ENCODE measurements at regions not wholly inside any gene's neighbourhood (a gene's known extent, or its start where the extent isn't known, plus 50 kb on each side); places are given as distances from the start of the nearest gene placed in this dataset.

- Histone ChIP-seq H3K27me3 (ENCODE audit: control insufficient read depth in 2 of 2, insufficient read depth in 2 of 2, low read length in 2 of 2) (no peaks in the 10 kb centered on the region), H3K9ac (ENCODE audit: insufficient read depth, low read length, poor library complexity, severe bottlenecking) (no peak overlapping the region), H2AFZ (ENCODE audit: insufficient read depth, low read depth, low read length, poor library complexity, severe bottlenecking) (no peak overlapping the region), H3K36me3 (replicated peaks in 1 of 2; ENCODE audit: control insufficient read depth in 1 of 2, insufficient read depth in 2 of 2, low read length in 2 of 2) (no peaks in the 10 kb centered on the region), H3K9me3 (replicated peaks in 1 of 2; ENCODE audit: control insufficient read depth in 1 of 2, insufficient read depth in 1 of 2, low read length in 2 of 2) (peaks cover 25 to 36% of the 10 kb centered on the region in 2 donors), H3K27ac (ENCODE audit: low read depth in 1 of 2, low read length in 2 of 2) (no peak overlapping the region), H3K79me2 (ENCODE audit: insufficient read depth, low read length) (no peaks in the 10 kb centered on the region), H3K4me1 (ENCODE audit: control insufficient read depth in 1 of 2, insufficient read depth in 2 of 2, low read length in 2 of 2) (no peaks in the 10 kb centered on the region), H3K4me3 (replicated peaks in 1 of 3; ENCODE audit: low read depth in 2 of 3, low read length in 3 of 3) (no peak overlapping the region), H4K20me1 (ENCODE audit: insufficient read depth, low read length) (no peaks in the 10 kb centered on the region), H3K4me2 (replicated peaks; ENCODE audit: extremely low read depth, low read length, poor library complexity, severe bottlenecking) (no peak overlapping the region)
- no peak for TF ChIP-seq CTCF (IDR thresholded peaks at IDR 0.05)
- H3K27me3 Mint-ChIP-seq (ENCODE audit: low read depth in 3 of 3) = peaks cover 0 to 2% (median 1%) of the 10 kb centered on the region in 3 donors
- 90% methylated on average over 8 of the region's 8 CpGs for WGBS (ENCODE audit: insufficient coverage)
- intact Hi-C loops (cut with micrococcal nuclease) = no loop called here
- no peaks in the 10 kb centered on the region for H3K4me1 Mint-ChIP-seq
- DNase-seq = no peak
- no peak overlapping the region for H3K27ac Mint-ChIP-seq
- H3K4me3 Mint-ChIP-seq = no peak overlapping the region
- H3K9me3 Mint-ChIP-seq = peaks cover 2 to 30% (median 15%) of the 10 kb centered on the region in 7 donors
- H3K36me3 Mint-ChIP-seq = no peaks in the 10 kb centered on the region
These were observed 195.0 kb upstream of the IRX1 start for GRCh38 chr5:3400659-3401058.

- no peak overlapping the region for H3K27ac Mint-ChIP-seq
- intact Hi-C loops (cut with micrococcal nuclease) = no loop called here
- H2AFZ ChIP-seq (ENCODE audit: insufficient read depth, low read depth, low read length, poor library complexity, severe bottlenecking) = no peak overlapping the region
These were observed 200.6 kb upstream of the IRX1 start for GRCh38 chr5:3394891-3395599.

More at GRCh38 chr5:3394891-3395599, 200.6 kb upstream of the IRX1 start:
- H3K36me3 ChIP-seq (replicated peaks in 1 of 2; ENCODE audit: control insufficient read depth in 1 of 2, insufficient read depth in 2 of 2, low read length in 2 of 2) = no peaks in the 10 kb centered on the region
- no peak overlapping the region for H3K9ac ChIP-seq (ENCODE audit: insufficient read depth, low read length, poor library complexity, severe bottlenecking)
- no peak overlapping the region for H3K4me3 ChIP-seq (replicated peaks in 1 of 3; ENCODE audit: low read depth in 2 of 3, low read length in 3 of 3)
- H3K79me2 ChIP-seq (ENCODE audit: insufficient read depth, low read length) = no peaks in the 10 kb centered on the region
- Mint-ChIP-seq H3K27me3 (ENCODE audit: low read depth in 3 of 3) (peaks cover 0 to 3% (median 1%) of the 10 kb centered on the region in 3 donors), H3K4me1 (no peaks in the 10 kb centered on the region), H3K4me3 (no peak overlapping the region), H3K36me3 (no peaks in the 10 kb centered on the region), H3K9me3 (peaks cover 7 to 26% (median 17%) of the 10 kb centered on the region in 7 donors)
- no peak for TF ChIP-seq CTCF (IDR thresholded peaks at IDR 0.05)
- no peak overlapping the region for H3K27ac ChIP-seq (ENCODE audit: low read depth in 1 of 2, low read length in 2 of 2)
- no peaks in the 10 kb centered on the region for H3K27me3 ChIP-seq (ENCODE audit: control insufficient read depth in 2 of 2, insufficient read depth in 2 of 2, low read length in 2 of 2)
- no peaks in the 10 kb centered on the region for H3K4me1 ChIP-seq (ENCODE audit: control insufficient read depth in 1 of 2, insufficient read depth in 2 of 2, low read length in 2 of 2)
- 70% methylated on average over 2 of the region's 12 CpGs for WGBS (ENCODE audit: insufficient coverage)
- no peak overlapping the region for H3K4me2 ChIP-seq (replicated peaks; ENCODE audit: extremely low read depth, low read length, poor library complexity, severe bottlenecking)
- DNase-seq = no peak
- H4K20me1 ChIP-seq (ENCODE audit: insufficient read depth, low read length) = no peaks in the 10 kb centered on the region
- peaks cover 25 to 26% of the 10 kb centered on the region in 2 donors for H3K9me3 ChIP-seq (replicated peaks in 1 of 2; ENCODE audit: control insufficient read depth in 1 of 2, insufficient read depth in 1 of 2, low read length in 2 of 2)
